NCI-H2107 (cell line): ENCODE measurements at regions not wholly inside any gene's neighbourhood (a gene's known extent, or its start where the extent isn't known, plus 50 kb on each side); places are given as distances from the start of the nearest gene placed in this dataset.

Experiments used
- DNase-seq: peaks from one replicate; lab custom pipeline; 2025; lab: John Stamatoyannopoulos, UW

DNA sequence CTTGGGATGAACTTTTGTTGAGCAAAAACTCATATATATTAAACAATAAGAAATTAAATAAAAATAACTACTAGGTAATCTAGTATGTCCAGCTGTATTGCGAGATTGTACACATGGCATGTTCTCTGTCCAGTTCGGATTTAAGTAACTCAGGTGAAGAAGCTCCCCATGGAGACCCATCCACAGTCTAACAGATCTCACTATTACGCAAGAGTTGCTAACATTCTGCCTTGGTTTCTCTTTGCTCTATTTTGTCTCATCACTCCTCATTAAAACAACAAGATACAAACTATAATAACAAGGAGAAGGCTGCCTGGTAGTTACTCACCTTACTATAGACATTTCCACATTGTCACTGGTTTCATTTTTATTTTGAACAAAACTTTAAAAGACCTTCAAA lies 1372.3 kb upstream of the CELF2 start:
- DNase-seq = no peak

DNA sequence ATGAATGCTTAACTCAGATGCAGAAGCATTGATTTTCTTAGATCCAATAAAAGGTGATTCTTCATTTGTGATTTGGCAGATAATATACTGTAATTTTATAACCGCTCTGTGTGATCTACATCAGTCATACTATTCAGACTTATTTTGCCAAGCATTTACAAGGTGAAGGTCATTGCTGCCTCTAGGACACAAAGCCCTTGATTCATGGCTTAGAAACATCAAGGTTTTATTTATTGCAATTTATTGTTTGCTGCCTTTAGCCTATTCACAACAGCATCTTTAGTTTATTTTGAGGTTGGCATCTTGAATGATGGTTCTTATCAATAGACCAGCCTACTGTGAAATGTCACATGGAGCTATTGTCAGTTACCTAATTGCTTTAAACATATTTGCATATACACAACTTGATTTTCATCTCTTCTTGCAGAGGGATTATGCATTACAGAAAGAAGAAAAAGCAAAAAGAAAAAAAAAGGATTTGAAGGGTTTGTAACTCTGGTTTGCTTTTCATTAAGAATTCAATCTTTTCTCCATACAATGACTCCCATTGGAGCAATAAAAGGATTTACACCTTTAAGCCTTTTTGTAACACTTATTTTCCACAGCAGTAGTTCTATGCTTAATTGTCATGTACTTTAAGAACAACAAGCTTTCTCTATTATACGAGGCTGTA lies 1371.6 kb upstream of the CELF2 start:
- DNase-seq = no peak

DNA sequence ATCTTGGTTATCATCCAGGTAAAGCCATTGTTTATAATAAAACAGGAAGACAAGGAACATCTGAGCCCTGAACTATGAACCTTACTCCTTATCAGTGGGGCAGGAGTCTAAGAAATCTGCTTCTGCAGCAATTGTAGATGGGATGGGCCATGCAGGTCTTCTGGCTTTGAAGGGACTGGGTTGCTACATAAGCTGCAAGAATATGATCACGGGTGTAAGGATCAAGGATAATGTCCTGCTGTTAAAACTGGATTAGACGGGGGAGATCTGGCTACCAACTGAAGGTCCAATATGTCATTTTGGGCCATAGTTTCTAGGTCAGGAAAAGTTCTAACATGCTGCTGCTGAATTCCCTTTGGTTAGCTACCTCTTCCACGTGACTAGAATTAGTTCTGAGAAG lies 1363.4 kb upstream of the CELF2 start:
- DNase-seq = no peak

DNA sequence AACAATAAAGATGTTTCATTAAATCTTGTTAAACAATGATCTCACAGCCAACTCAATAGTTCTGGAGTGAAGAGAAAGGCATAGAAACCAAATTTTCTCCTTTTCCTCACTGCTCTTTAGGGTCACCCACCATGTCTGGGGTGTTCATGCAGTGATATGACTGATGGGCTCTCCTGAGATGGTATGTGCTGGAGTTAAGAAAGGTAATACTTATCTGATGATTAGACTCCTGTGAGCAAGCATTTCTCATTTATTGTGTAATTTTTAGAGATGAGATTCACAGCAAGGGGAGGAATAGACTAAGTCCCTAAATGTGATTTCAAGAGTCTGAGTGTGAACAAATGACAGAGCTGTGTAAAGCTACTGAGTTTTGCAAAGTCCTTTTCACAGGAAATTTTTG lies 1361.3 kb upstream of the CELF2 start:
- no peak for DNase-seq

GRCh38 chr10:9656996-9657395 lies 1360.7 kb upstream of the CELF2 start:
- no peak for DNase-seq

DNA sequence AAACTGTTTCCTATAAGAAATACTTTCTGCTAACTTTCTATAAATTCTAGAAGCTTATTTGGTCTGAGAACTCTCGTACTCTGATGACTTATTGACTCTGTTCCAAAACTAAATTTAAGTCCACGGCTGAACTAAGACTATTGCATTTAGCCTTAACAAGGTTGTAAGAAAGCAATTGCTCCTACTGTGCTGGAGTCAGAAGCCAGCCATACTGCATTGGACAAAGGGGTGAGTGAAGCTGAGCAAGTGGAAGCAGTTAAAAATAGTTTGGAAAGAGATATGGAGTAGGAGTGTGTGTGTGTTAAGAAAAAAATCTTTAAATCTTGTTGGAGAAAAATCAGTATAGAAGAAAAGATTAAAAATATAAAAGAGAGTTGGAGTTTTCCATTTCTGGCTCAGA lies 1360.1 kb upstream of the CELF2 start:
- no peak for DNase-seq

DNA sequence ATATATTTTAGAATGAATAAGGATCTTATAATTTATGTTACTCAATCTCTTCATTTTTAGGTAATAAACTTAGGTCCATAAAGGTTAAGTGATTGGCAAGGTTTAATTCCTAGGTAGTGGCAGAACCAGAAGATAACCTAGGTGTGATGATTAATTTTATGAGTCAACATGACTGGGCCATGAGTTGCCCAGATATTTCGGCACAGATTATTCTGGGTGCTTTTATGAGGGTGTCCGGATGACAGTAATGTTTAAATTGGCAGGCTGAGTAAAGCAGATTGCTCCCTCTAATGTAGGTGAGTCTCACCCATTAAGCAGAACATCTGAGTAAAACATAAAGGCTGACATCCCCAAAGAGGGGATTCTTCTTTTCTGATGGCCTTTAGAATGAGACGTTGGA lies 1349.3 kb upstream of the CELF2 start:
- no peak for DNase-seq

DNA sequence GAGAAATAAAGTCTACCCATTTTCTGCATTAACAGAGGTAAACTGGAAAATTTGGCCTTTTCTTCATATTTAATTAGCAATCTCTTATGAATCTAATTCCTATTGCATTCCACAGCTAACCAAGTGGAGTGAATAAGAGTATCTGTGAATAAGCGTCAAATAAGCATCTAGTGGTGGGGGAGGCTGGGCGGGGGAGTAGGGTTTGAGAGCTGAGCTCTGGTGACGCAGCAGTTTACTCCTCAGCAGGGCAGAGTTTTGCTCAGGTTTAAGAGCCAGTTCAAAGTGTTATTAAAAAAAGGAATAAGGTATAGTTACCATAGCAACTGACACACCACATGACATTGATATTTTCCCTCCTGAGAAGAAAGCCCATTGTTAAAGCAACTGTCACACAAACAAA lies 1346.8 kb upstream of the CELF2 start:
- DNase-seq = no peak

- DNase-seq = no peak
Observed at GRCh38 chr10:9681655-9682054, 1336.0 kb upstream of the CELF2 start.

DNA sequence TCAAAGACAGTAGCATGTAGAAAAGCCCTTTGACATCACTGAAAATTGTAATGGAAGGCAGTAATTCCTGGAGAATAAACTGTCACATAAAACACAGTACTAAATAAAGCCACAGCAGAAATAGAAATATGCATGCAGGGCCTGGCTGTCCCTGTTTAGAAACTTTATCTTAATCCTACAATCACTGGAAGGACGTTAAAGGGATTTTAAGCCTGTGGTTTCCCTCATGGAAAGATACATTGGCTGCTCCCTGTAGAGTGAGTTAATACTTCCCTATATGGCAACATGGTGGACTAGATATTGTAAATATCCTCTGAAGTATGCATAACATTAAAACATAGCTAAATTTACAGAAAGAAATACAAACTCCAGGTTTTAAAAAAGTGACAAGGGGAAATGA lies 1334.9 kb upstream of the CELF2 start:
- DNase-seq = no peak

GRCh38 chr10:9684186-9684585 lies 1333.5 kb upstream of the CELF2 start:
- DNase-seq = no peak

DNA sequence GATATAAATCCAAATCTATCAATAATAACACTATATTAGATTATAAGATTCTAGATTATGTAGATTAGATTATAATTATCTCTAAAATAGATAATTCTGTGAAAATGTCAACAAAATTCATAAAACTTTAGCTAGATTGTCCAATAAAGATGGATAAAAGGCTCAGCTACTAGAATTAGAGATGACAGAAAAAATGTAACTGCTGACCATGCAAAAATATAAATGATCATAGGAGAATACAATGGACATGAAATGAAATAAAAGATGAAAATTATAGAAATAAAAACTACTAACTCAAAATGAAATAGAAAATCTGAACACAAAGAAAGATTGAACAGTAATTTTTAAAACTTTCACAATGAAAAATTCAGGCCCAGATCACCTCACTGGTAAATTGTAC lies 1332.1 kb upstream of the CELF2 start:
- DNase-seq = no peak

- no peak for DNase-seq
Observed at GRCh38 chr10:9688711-9689110, 1329.0 kb upstream of the CELF2 start.

DNA sequence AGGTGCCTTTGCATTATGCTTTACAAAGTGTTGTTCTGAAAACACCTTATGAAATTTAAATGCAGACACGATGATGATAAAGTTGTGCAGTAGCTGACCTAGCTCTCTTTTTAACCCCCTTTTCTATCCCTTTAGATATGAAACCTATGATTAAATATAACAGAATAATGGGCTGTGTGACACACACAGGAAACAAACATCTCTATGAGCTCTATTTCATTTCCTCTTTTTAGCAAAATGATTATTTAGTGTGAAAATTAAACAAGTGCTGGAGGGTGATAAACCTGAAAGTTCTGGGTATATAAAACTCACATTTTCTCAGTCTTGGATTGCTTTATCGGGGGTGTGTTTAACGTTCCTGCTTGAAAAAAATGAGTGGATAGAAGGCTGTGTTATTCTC lies 1310.5 kb upstream of the CELF2 start:
- no peak for DNase-seq

- DNase-seq = no peak
Observed at GRCh38 chr10:9709849-9710248, 1307.8 kb upstream of the CELF2 start.

DNA sequence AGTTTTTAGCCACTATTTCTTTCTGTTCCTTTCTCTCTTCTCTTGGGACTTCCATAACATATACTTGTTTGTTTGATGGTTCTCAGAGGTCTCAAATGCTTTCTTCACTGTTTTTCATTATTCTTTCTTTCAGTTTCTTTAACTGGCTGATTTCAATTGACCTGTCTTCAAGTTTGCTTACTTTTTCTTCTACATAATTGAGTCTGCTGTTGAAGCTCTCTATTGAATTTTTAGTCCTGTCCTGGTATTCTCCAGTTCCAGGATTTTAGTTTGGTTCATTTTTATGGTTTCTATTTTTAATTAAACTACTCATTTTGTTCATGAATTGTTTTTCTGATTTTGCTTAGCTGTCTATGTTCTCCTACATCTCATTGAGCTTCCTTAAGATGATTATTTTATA lies 1305.3 kb upstream of the CELF2 start:
- DNase-seq = no peak

GRCh38 chr10:9719246-9719645 lies 1298.4 kb upstream of the CELF2 start:
- no peak for DNase-seq

- DNase-seq = no peak
Observed at GRCh38 chr10:9733766-9734165, 1283.9 kb upstream of the CELF2 start.

DNA sequence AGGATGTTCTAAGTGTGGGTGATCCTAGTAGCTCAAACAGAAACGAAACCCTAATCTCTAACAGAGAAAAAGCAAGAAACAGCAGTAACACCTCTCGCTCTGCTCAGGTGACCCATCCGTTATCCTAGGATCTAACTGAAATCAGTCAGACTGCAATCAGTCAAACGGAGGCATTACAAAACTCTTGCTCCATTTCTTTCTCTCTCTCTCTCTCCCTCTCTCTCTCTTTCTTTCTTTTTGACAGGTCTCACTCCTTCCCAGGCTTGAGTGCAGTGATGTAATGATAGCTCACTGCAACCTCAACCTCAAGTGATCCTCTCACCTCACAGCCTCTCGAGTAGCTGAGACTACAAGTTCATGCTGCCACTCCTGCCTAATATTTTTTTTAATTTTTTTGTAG lies 1283.5 kb upstream of the CELF2 start:
- no peak for DNase-seq

GRCh38 chr10:9735731-9736130 lies 1281.9 kb upstream of the CELF2 start:
- no peak for DNase-seq

- DNase-seq = no peak
Observed at GRCh38 chr10:9743639-9744038, 1274.0 kb upstream of the CELF2 start.

GRCh38 chr10:9745158-9745557 lies 1272.5 kb upstream of the CELF2 start:
- no peak for DNase-seq

GRCh38 chr10:9757176-9757575 lies 1260.5 kb upstream of the CELF2 start:
- DNase-seq = no peak

DNA sequence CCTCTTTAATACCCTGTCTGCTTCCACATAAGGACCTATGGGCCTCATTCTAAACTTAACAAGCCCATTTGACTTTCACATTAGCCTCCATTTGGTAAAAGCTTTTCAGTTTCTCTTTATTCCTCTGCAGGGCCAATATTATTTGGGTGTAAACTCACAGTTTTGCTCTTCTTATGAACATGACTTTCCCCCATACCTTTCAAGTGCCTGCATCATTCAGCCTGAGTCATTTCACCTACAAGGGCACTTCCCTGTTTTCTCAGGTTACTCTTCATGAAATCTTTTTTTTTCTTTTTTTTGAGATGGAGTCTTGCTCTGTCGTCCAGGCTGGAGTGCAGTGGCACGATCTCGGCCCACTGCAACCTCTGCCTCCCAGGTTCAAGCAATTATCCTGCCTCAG lies 1258.1 kb upstream of the CELF2 start:
- DNase-seq = no peak
